HUES64 (cell line): ENCODE measurements at regions not wholly inside any gene's neighbourhood (a gene's known extent, or its start where the extent isn't known, plus 50 kb on each side); places are given as distances from the start of the nearest gene placed in this dataset.
"Not testable (repeated sequence)": the region's sequence is repeated elsewhere in the genome, so short reads cannot be mapped to it uniquely, and the experiment has no call there.

Source experiments
- H3K27ac ChIP-seq: 2 replicates; pipeline ENCODE4 v1.7.0; 2013; ENCODE audit warnings: low read depth, low read length, inconsistent platforms
- H3K27me3 ChIP-seq: 2 replicates; pipeline ENCODE4 v1.6.1; 2013; ENCODE audit warnings: mild to moderate bottlenecking, low read length; ENCODE audit not compliant: insufficient read depth
- H3K36me3 ChIP-seq: 2 replicates; pipeline ENCODE4 v1.6.1; 2013; ENCODE audit warnings: mild to moderate bottlenecking, low read length; ENCODE audit not compliant: insufficient read depth
- H3K4me1 ChIP-seq: 2 replicates; pipeline ENCODE4 v1.6.1; 2013; ENCODE audit warnings: mild to moderate bottlenecking, low read length, moderate library complexity; ENCODE audit not compliant: insufficient read depth
- H3K4me3 ChIP-seq: 2 replicates; pipeline ENCODE4 v1.5.1; 2013; ENCODE audit warnings: mild to moderate bottlenecking, low read length, moderate library complexity
- H3K9ac ChIP-seq: 2 replicates; pipeline ENCODE4 v1.6.1; 2013; ENCODE audit warnings: mild to moderate bottlenecking, low read depth, low read length
- H3K9me3 ChIP-seq: 2 replicates; pipeline ENCODE4 v1.6.1; 2013; ENCODE audit warnings: low read depth, low read length; ENCODE audit not compliant: insufficient read depth
- WGBS: fragments of 150-250, 120-280 bp; methylation state at CpG from one replicate; pipeline ENCODE4 v1.1.7; 2013; ENCODE audit warnings: missing lambda C conversion rate; 5-methylcytosine and 5-hydroxymethylcytosine counted together

GRCh38 chr10:42351745-42352144 is 286.6 kb downstream of the ZNF33B start:
- H3K9ac ChIP-seq = no peak overlapping the region
- peaks cover 26% of the 10 kb centered on the region for H3K36me3 ChIP-seq
- 89% methylated on average over 1 of the region's 1 CpG for WGBS
- H3K4me3 ChIP-seq = no peak overlapping the region
- peaks cover 49% of the 10 kb centered on the region; the same call in 1 of the 2 replicates for H3K9me3 ChIP-seq
- H3K4me1 ChIP-seq = no peaks in the 10 kb centered on the region
- no peaks in the 10 kb centered on the region for H3K27me3 ChIP-seq
- H3K27ac ChIP-seq = no peak overlapping the region

- 100% methylated on average over 3 of the region's 6 CpGs for WGBS
- Histone ChIP-seq H3K36me3 (peaks cover 30% of the 10 kb centered on the region), H3K9me3 (peaks cover 92% of the 10 kb centered on the region)
- H3K27me3 ChIP-seq, H3K4me1 ChIP-seq, H3K4me3 ChIP-seq, H3K27ac ChIP-seq, H3K9ac ChIP-seq: not testable (repeated sequence)
Observed at GRCh38 chr10:42336593-42337337, 301.6 kb downstream of the ZNF33B start.

- not testable (repeated sequence) for H3K27ac ChIP-seq, H3K9ac ChIP-seq, H3K4me1 ChIP-seq, H3K4me3 ChIP-seq, H3K27me3 ChIP-seq
- WGBS = 100% methylated on average over 1 of the region's 2 CpGs
- Histone ChIP-seq H3K9me3 (peaks cover 96% of the 10 kb centered on the region), H3K36me3 (peaks cover 23% of the 10 kb centered on the region)
Observed at GRCh38 chr10:42335653-42336296, 302.6 kb downstream of the ZNF33B start.

- Histone ChIP-seq H3K27me3 (no peaks in the 10 kb centered on the region), H3K9me3 (peaks cover 97% of the 10 kb centered on the region), H3K9ac (no peak overlapping the region), H3K4me1 (no peaks in the 10 kb centered on the region), H3K36me3 (no peaks in the 10 kb centered on the region), H3K4me3 (no peak overlapping the region; the same call in 1 of the 2 replicates), H3K27ac (no peak overlapping the region)
- WGBS = 84% methylated on average over 10 of the region's 10 CpGs
Observed at GRCh38 chr10:42304341-42304740, 334.0 kb downstream of the ZNF33B start.

GRCh38 chr10:42281896-42282295 is 356.5 kb downstream of the ZNF33B start:
- H3K36me3 ChIP-seq, H3K27ac ChIP-seq, H3K9ac ChIP-seq, H3K4me1 ChIP-seq, H3K4me3 ChIP-seq, H3K9me3 ChIP-seq, H3K27me3 ChIP-seq: not testable (repeated sequence)
- WGBS = 89% methylated on average over 21 of the region's 21 CpGs

- no CpG with 5 or more reads among the region's 4 CpGs for WGBS
- not testable (repeated sequence) for H3K4me1 ChIP-seq, H3K9ac ChIP-seq, H3K27ac ChIP-seq, H3K27me3 ChIP-seq, H3K4me3 ChIP-seq, H3K36me3 ChIP-seq
- H3K9me3 ChIP-seq = peaks cover 13% of the 10 kb centered on the region
Observed at GRCh38 chr10:42269788-42270187, 368.6 kb downstream of the ZNF33B start.

- not testable (repeated sequence) for H3K27me3 ChIP-seq, H3K9ac ChIP-seq, H3K4me3 ChIP-seq, H3K4me1 ChIP-seq, H3K9me3 ChIP-seq, H3K36me3 ChIP-seq, H3K27ac ChIP-seq
- WGBS = 67% methylated on average over 4 of the region's 6 CpGs
Observed at GRCh38 chr10:42263259-42263658, 375.1 kb downstream of the ZNF33B start.

- not testable (repeated sequence) for H3K27ac ChIP-seq, H3K9ac ChIP-seq, H3K4me3 ChIP-seq, H3K4me1 ChIP-seq, H3K27me3 ChIP-seq, H3K36me3 ChIP-seq
- H3K9me3 ChIP-seq = peaks cover 13% of the 10 kb centered on the region; the same call in 1 of the 2 replicates
- 97% methylated on average over 39 of the region's 53 CpGs for WGBS
Observed at GRCh38 chr10:42243002-42243401, 395.4 kb downstream of the ZNF33B start.

- 95% methylated on average over 85 of the region's 85 CpGs for WGBS
- Histone ChIP-seq H3K36me3 (no peaks in the 10 kb centered on the region), H3K27ac (no peak overlapping the region), H3K27me3 (no peaks in the 10 kb centered on the region), H3K4me3 (no peak overlapping the region), H3K9me3 (peaks cover 10% of the 10 kb centered on the region; the same call in 1 of the 2 replicates), H3K9ac (no peak overlapping the region), H3K4me1 (no peaks in the 10 kb centered on the region)
Observed at GRCh38 chr10:42242135-42242805, 396.1 kb downstream of the ZNF33B start.

GRCh38 chr10:42236401-42236800 is 402.0 kb downstream of the ZNF33B start:
- WGBS = 86% methylated on average over 13 of the region's 13 CpGs
- H3K4me3 ChIP-seq, H3K9ac ChIP-seq, H3K4me1 ChIP-seq, H3K27me3 ChIP-seq, H3K36me3 ChIP-seq, H3K27ac ChIP-seq: not testable (repeated sequence)
- H3K9me3 ChIP-seq = peaks cover 10% of the 10 kb centered on the region

GRCh38 chr10:42235736-42236135 is 402.6 kb downstream of the ZNF33B start:
- H3K27me3 ChIP-seq, H3K4me1 ChIP-seq, H3K36me3 ChIP-seq, H3K4me3 ChIP-seq, H3K27ac ChIP-seq, H3K9ac ChIP-seq: not testable (repeated sequence)
- WGBS = 96% methylated on average over 11 of the region's 14 CpGs
- H3K9me3 ChIP-seq = peaks cover 14% of the 10 kb centered on the region
